A673 (cell line): ENCODE measurements at regions not wholly inside any gene's neighbourhood (a gene's known extent, or its start where the extent isn't known, plus 50 kb on each side); places are given as distances from the start of the nearest gene placed in this dataset.

Experiments
- CTCF ChIP-seq: fragments of 300-800, 200-600 bp; sonication (generic); conservative IDR thresholded peaks from 2 replicates; pipeline ENCODE4 v1.5.1; 2017; ENCODE audit warnings: low read depth, mild to moderate bottlenecking, antibody characterized with exemption, low read length, moderate library complexity, mixed read lengths
- EZH2 ChIP-seq: fragments of 200-600 bp; sonication (generic); IDR thresholded peaks from 2 replicates; pipeline ENCODE4 v1.6.1; 2017; ENCODE audit warnings: borderline replicate concordance, low read depth, mild to moderate bottlenecking, mixed read lengths, antibody characterized with exemption, low read length; ENCODE audit not compliant: poor library complexity, severe bottlenecking

- TF ChIP-seq CTCF (no peak), EZH2 (no peak)
Observed at GRCh38 chr1:194209920-194210319, 1023.5 kb upstream of the B3GALT2 start.
